ENCODE measurements at regions not wholly inside any gene's neighbourhood (a gene's known extent, or its start where the extent isn't known, plus 50 kb on each side); places are given as distances from the start of the nearest gene placed in this dataset.

DNA sequence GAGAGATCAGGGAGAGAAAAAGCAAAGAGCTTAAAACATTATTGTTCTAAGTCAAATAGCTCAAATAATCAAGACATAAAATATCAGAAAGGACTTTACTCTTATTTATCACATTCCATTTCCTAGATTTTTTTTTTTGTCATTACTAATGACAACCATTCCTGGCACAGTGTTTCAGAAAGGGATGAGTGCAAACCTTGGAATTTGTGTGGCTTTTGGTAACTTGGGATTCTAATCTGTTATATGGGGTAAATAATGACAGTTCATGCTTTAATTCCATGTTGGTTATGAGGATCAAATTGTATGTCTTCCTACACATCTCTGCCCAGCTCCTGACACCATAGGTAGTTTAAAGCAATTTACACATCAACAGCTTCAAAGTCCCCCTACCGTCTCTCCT, 358.4 kb upstream of the ADGRL4 start:
- no peak for DNase-seq (ENCODE audit: extremely low read depth, insufficient read length)
- H3K4me3 ChIP-seq (replicated peaks; ENCODE audit: low read depth, low read length): no peak overlapping the region
- H3K27me3 ChIP-seq (replicated peaks; ENCODE audit: control insufficient read depth, insufficient read depth, low read length): no peaks in the 10 kb centered on the region; the same call in 1 of the 2 replicates
- no peaks in the 10 kb centered on the region for H3K36me3 ChIP-seq (ENCODE audit: control insufficient read depth, insufficient read depth, low read length)
- no peak for TF ChIP-seq CTCF (IDR thresholded peaks at IDR 0.05; ENCODE audit: insufficient read depth, low read length, poor library complexity, severe bottlenecking)

DNA sequence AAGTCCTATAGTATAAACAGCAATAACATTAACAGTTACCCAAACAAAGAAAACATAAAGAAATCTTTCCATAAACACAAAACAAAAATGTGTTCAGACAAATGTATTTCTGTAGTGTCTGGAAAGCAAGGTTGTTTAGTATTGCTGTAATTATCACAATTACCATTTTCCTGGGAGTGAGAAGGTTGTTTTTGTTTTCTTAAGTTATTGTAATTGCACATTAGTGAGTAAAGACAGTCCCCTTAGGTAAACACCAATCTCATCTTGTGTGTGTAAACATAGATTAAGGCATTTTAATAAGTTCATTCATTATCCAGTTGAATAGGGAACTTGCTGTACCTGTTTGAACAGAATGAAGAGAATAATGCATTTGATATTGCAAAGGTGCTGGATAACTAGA, 356.9 kb upstream of the ADGRL4 start:
- Histone ChIP-seq H3K36me3 (ENCODE audit: control insufficient read depth, insufficient read depth, low read length) (no peaks in the 10 kb centered on the region), H3K4me3 (replicated peaks; ENCODE audit: low read depth, low read length) (no peak overlapping the region), H3K27me3 (replicated peaks; ENCODE audit: control insufficient read depth, insufficient read depth, low read length) (no peaks in the 10 kb centered on the region; the same call in 1 of the 2 replicates)
- no peak for TF ChIP-seq CTCF (IDR thresholded peaks at IDR 0.05; ENCODE audit: insufficient read depth, low read length, poor library complexity, severe bottlenecking)
- DNase-seq (ENCODE audit: extremely low read depth, insufficient read length): no peak

DNA sequence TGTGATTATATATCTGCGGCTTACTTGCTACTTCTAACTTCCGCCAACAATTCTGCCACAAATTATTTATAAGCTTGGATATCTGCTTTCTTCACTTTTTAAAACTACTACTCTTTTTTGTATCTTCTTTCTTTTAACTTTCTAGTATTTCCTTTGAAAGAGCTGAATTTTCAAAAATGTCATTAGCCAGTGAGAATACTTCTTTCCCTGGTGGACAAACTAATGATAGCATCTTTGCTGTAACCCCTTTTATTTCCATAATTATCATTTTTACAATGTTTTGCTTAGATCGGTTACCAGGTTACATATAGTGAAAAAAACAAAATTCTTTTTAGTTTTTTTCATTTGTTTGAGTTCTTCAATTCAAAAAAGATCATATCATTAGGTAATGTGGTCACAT, 355.9 kb upstream of the ADGRL4 start:
- no peaks in the 10 kb centered on the region for H3K36me3 ChIP-seq (ENCODE audit: control insufficient read depth, insufficient read depth, low read length)
- no peak overlapping the region for H3K4me3 ChIP-seq (replicated peaks; ENCODE audit: low read depth, low read length)
- no peak for TF ChIP-seq CTCF (IDR thresholded peaks at IDR 0.05; ENCODE audit: insufficient read depth, low read length, poor library complexity, severe bottlenecking)
- no peak for DNase-seq (ENCODE audit: extremely low read depth, insufficient read length)
- H3K27me3 ChIP-seq (replicated peaks; ENCODE audit: control insufficient read depth, insufficient read depth, low read length): no peaks in the 10 kb centered on the region; the same call in 1 of the 2 replicates

GRCh38 chr1:79355090-79355489, 348.6 kb upstream of the ADGRL4 start:
- no peak for TF ChIP-seq CTCF (IDR thresholded peaks at IDR 0.05; ENCODE audit: insufficient read depth, low read length, poor library complexity, severe bottlenecking)
- H3K27me3 ChIP-seq (replicated peaks; ENCODE audit: control insufficient read depth, insufficient read depth, low read length): no peaks in the 10 kb centered on the region
- H3K36me3 ChIP-seq (ENCODE audit: control insufficient read depth, insufficient read depth, low read length): no peaks in the 10 kb centered on the region
- no peak for DNase-seq (ENCODE audit: extremely low read depth, insufficient read length)
- no peak overlapping the region for H3K4me3 ChIP-seq (replicated peaks; ENCODE audit: low read depth, low read length)

- H3K36me3 ChIP-seq (ENCODE audit: control insufficient read depth, insufficient read depth, low read length): no peaks in the 10 kb centered on the region
- no peaks in the 10 kb centered on the region for H3K27me3 ChIP-seq (replicated peaks; ENCODE audit: control insufficient read depth, insufficient read depth, low read length)
- TF ChIP-seq CTCF (IDR thresholded peaks at IDR 0.05; ENCODE audit: insufficient read depth, low read length, poor library complexity, severe bottlenecking): peak; percentile 56
- DNase-seq (ENCODE audit: extremely low read depth, insufficient read length): no peak
- H3K4me3 ChIP-seq (replicated peaks; ENCODE audit: low read depth, low read length): no peak overlapping the region
These were observed 346.7 kb upstream of the ADGRL4 start for GRCh38 chr1:79353224-79353623.

DNA sequence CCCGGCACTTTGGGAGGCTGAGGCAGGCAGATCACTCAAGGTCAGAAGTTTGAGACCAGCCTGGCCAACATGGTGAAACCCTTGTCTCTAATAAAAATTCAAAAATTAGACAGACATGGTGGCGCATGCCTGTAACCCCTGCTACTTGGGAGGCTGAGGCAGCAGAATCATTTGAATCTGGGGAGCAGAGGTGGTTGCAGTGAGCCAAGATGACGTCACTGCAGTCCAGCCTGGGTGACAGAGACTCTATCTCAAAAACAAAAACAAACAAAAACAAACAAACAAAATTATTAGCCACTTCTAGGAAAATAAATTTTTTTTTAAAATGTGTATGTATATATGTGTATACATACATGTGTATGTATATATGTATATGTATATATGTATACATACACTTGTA, 320.3 kb upstream of the ADGRL4 start:
- H3K36me3 ChIP-seq (ENCODE audit: control insufficient read depth, insufficient read depth, low read length): no peaks in the 10 kb centered on the region
- H3K4me3 ChIP-seq (replicated peaks; ENCODE audit: low read depth, low read length): no peak overlapping the region
- DNase-seq (ENCODE audit: extremely low read depth, insufficient read length): no peak
- no peaks in the 10 kb centered on the region for H3K27me3 ChIP-seq (replicated peaks; ENCODE audit: control insufficient read depth, insufficient read depth, low read length)
- no peak for TF ChIP-seq CTCF (IDR thresholded peaks at IDR 0.05; ENCODE audit: insufficient read depth, low read length, poor library complexity, severe bottlenecking)

Data from GM06990 (cell line).